Keratinocyte (primary cell): ENCODE measurements at regions not wholly inside any gene's neighbourhood (a gene's known extent, or its start where the extent isn't known, plus 50 kb on each side); places are given as distances from the start of the nearest gene placed in this dataset.

Source experiments
- DNase-seq: peaks from one replicate; pipeline ENCODE4 v3.0.0-alpha.2; 2011; ENCODE audit warnings: low read depth, missing footprints, low spot score
- FAIRE-seq: peaks from 2 replicates; lab custom pipeline; 2011; peaks lifted over from hg19 to GRCh38; lab: Jason Lieb, UNC
- H2AFZ ChIP-seq: 2 replicates; pipeline ENCODE4 v1.6.0; 2012; ENCODE audit warnings: low read length, control low read depth, inconsistent platforms; ENCODE audit not compliant: control insufficient read depth
- H3K27ac ChIP-seq: 2 replicates; pipeline ENCODE4 v1.5.1; 2011; ENCODE audit warnings: low read length; ENCODE audit not compliant: control insufficient read depth, insufficient read depth
- H3K27me3 ChIP-seq: 3 replicates; pipeline ENCODE4 v1.6.0; 2011; ENCODE audit warnings: low read length; ENCODE audit not compliant: control insufficient read depth, insufficient read depth; ENCODE audit errors: extremely low read depth
- H3K36me3 ChIP-seq, 2 experiments: 2 replicates in 1 of 2; 3 replicates in 1 of 2; pipeline ENCODE4 v1.5.1; 2011; ENCODE audit warnings: low read length in 2 of 2, mild to moderate bottlenecking in 1 of 2; ENCODE audit not compliant: control insufficient read depth in 2 of 2, insufficient read depth in 2 of 2; ENCODE audit errors: extremely low read depth in 1 of 2
- H3K4me1 ChIP-seq: 3 replicates; pipeline ENCODE4 v1.5.1; 2011; ENCODE audit warnings: low read length; ENCODE audit not compliant: control insufficient read depth, insufficient read depth; ENCODE audit errors: extremely low read depth
- H3K4me2 ChIP-seq: 3 replicates; pipeline ENCODE4 v1.6.0; 2011; ENCODE audit warnings: low read depth, low read length; ENCODE audit not compliant: control insufficient read depth, insufficient read depth; ENCODE audit errors: extremely low read depth
- H3K4me3 ChIP-seq, 3 experiments: fragments of 200-600 bp in 1 of 3; sonication (generic) in 1 of 3; 2 replicates in 2 of 3; 3 replicates in 1 of 3; pipeline ENCODE4 v1.5.1; 2011 to 2016; ENCODE audit warnings: low read length in 3 of 3, mild to moderate bottlenecking in 3 of 3, control low read depth in 2 of 3, inconsistent platforms in 1 of 3, low read depth in 1 of 3, mixed read lengths in 1 of 3, mixed run types in 1 of 3, moderate library complexity in 1 of 3; ENCODE audit not compliant: control insufficient read depth in 2 of 3, insufficient read depth in 2 of 3; ENCODE audit errors: extremely low read depth in 1 of 3
- H3K79me2 ChIP-seq: 2 replicates; pipeline ENCODE4 v1.6.0; 2012; ENCODE audit warnings: low read length; ENCODE audit not compliant: control insufficient read depth, insufficient read depth
- H3K9ac ChIP-seq: 3 replicates; pipeline ENCODE4 v1.6.0; 2011; ENCODE audit warnings: low read length; ENCODE audit not compliant: control insufficient read depth, insufficient read depth; ENCODE audit errors: extremely low read depth
- H3K9me1 ChIP-seq: 3 replicates; pipeline ENCODE4 v1.6.0; 2011; ENCODE audit warnings: low read length; ENCODE audit not compliant: control insufficient read depth, insufficient read depth; ENCODE audit errors: extremely low read depth
- H3K9me3 ChIP-seq: 2 replicates; pipeline ENCODE4 v1.5.1; 2012; ENCODE audit warnings: low read depth, low read length; ENCODE audit not compliant: control insufficient read depth
- H4K20me1 ChIP-seq: 3 replicates; pipeline ENCODE4 v1.6.0; 2011; ENCODE audit warnings: low read length; ENCODE audit not compliant: control insufficient read depth, insufficient read depth; ENCODE audit errors: extremely low read depth
- CTCF ChIP-seq, 3 experiments: IDR thresholded peaks in 1 of 3; conservative IDR thresholded peaks in 1 of 3; optimal IDR thresholded peaks in 1 of 3; 2 replicates in 2 of 3; 3 replicates in 1 of 3; pipeline versions ENCODE3 to v1.5.1; 2011; ENCODE audit warnings: low read length in 3 of 3, mild to moderate bottlenecking in 3 of 3, moderate library complexity in 2 of 3, control low read depth in 1 of 3, inconsistent platforms in 1 of 3; ENCODE audit not compliant: insufficient read depth in 2 of 3; ENCODE audit errors: extremely low read depth in 1 of 3
- EZH2 ChIP-seq: IDR thresholded peaks from one replicate; pipeline ENCODE4 v1.6.1; 2012; ENCODE audit warnings: inconsistent platforms, mild to moderate bottlenecking, low read length, moderate library complexity
- dilution Hi-C: fragments of 300-500 bp; cut with MboI; formaldehyde crosslinking; loops from one replicate; pipeline ENCODE4 v1.7.0; 2020; ENCODE audit warnings: low sequenced_read_pairs; ENCODE audit not compliant: extremely low pct_ligation_motif_present

- H3K9ac ChIP-seq = no peak overlapping the region
- H3K4me1 ChIP-seq = peaks cover 35% of the 10 kb centered on the region
- FAIRE-seq (no peak), DNase-seq (no peak)
- H2AFZ ChIP-seq = no peak overlapping the region
- no peak overlapping the region for H3K4me3 ChIP-seq
- no peaks in the 10 kb centered on the region for H3K36me3 ChIP-seq
- H4K20me1 ChIP-seq = no peaks in the 10 kb centered on the region
- TF ChIP-seq EZH2 (no peak), CTCF (optimal IDR thresholded peaks at IDR 0.05 in 1 of 3, IDR thresholded peaks at IDR 0.05 in 1 of 3, conservative IDR thresholded peaks at IDR 0.05 in 1 of 3; ENCODE audit: extremely low read depth in 1 of 3, insufficient read depth in 2 of 3, low read length in 3 of 3) (no peak)
- no peaks in the 10 kb centered on the region for H3K79me2 ChIP-seq
- H3K27me3 ChIP-seq = no peaks in the 10 kb centered on the region
- H3K9me3 ChIP-seq = no peaks in the 10 kb centered on the region
- no peaks in the 10 kb centered on the region for H3K9me1 ChIP-seq
- H3K27ac ChIP-seq = no peak overlapping the region
- H3K4me2 ChIP-seq = no peak overlapping the region
- dilution Hi-C loops = no loop called here
Measured at GRCh38 chr6:144715344-144715743, 430.2 kb downstream of the UTRN start.

- Histone ChIP-seq H3K36me3 (no peaks in the 10 kb centered on the region), H3K4me1 (peaks cover 13% of the 10 kb centered on the region), H3K27ac (no peak overlapping the region), H2AFZ (no peak overlapping the region), H3K9ac (no peak overlapping the region), H3K9me3 (no peaks in the 10 kb centered on the region), H4K20me1 (no peaks in the 10 kb centered on the region), H3K4me2 (no peak overlapping the region), H3K4me3 (no peak overlapping the region), H3K9me1 (no peaks in the 10 kb centered on the region), H3K79me2 (no peaks in the 10 kb centered on the region), H3K27me3 (no peaks in the 10 kb centered on the region)
- no peak for DNase-seq
- dilution Hi-C loops = no loop called here
- FAIRE-seq = peak; percentile 36
- TF ChIP-seq CTCF (optimal IDR thresholded peaks at IDR 0.05 in 1 of 3, IDR thresholded peaks at IDR 0.05 in 1 of 3, conservative IDR thresholded peaks at IDR 0.05 in 1 of 3; ENCODE audit: extremely low read depth in 1 of 3, insufficient read depth in 2 of 3, low read length in 3 of 3) (no peak), EZH2 (no peak)
Measured at GRCh38 chr6:144718431-144718830, 433.3 kb downstream of the UTRN start.
